ENCODE measurements at regions not wholly inside any gene's neighbourhood (a gene's known extent, or its start where the extent isn't known, plus 50 kb on each side); places are given as distances from the start of the nearest gene placed in this dataset.

DNA sequence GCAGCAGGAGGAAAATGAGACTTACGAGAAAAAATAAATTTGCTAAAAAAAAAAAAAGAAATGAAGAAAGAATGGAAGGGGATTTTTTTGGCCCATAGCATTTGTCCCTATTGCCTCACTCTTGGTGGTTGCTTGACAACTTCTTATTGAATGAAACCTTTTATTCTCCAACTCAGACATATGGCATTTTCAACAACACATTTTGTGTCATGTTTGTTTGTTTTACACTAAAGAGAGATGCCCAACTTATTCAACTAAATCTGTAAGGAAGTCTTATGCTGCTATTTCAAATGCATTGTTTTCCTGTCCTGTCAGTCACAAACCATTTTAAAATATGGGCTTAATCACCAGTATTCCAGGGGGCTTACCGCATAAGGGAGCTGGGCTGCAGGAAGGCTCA lies 409.1 kb upstream of the TENM3 start:
- ChIA-PET RAD21 (ENCODE audit: low non-redundant PET in 1 of 2, low total read pairs in 2 of 2, uncharacterized antibody in 2 of 2, unreplicated experiment in 2 of 2) (no interaction called here), POLR2A (no interaction called here), CTCF (no interaction called here)
- H3K9ac ChIP-seq (ENCODE audit: low read length), result no peak overlapping the region
- H4K20me1 ChIP-seq (ENCODE audit: insufficient read depth), result no peaks in the 10 kb centered on the region; the same call in 1 of the 2 replicates
- TF ChIP-seq YY1 (IDR thresholded peaks at IDR 0.05; ENCODE audit: extremely low read depth, insufficient replicate concordance, low read depth, low read length) (no peak), POLR2AphosphoS5 (IDR thresholded peaks at IDR 0.05; ENCODE audit: low read depth, low read length) (no peak), ELF1 (IDR thresholded peaks at IDR 0.05; ENCODE audit: borderline replicate concordance, low read depth) (no peak), ZNF274 (IDR thresholded peaks at IDR 0.05; ENCODE audit: low read depth, low read length) (no peak), SP1 (IDR thresholded peaks at IDR 0.05; ENCODE audit: low read depth) (no peak), CEBPB (IDR thresholded peaks at IDR 0.05; ENCODE audit: low read depth) (no peak)
- no peak overlapping the region for H3K4me3 ChIP-seq (replicated peaks in 1 of 2; ENCODE audit: low read depth in 1 of 2, low read length in 2 of 2)
- ATAC-seq (no peak), DNase-seq (ENCODE audit: low read depth, low spot score) (no peak)
- intact Hi-C loops (cut with micrococcal nuclease), result no loop called here
- H3K27ac ChIP-seq (ENCODE audit: low read depth, low read length), result no peak overlapping the region
- H3K27me3 ChIP-seq (ENCODE audit: insufficient read depth, low read length), result peaks cover 14% of the 10 kb centered on the region; the same call in 1 of the 2 replicates
- H3K4me2 ChIP-seq (ENCODE audit: low read length), result no peak overlapping the region
- no peaks in the 10 kb centered on the region for H3K79me2 ChIP-seq (ENCODE audit: insufficient read depth, low read length)
- H3K9me2 ChIP-seq (ENCODE audit: insufficient read depth), result no peaks in the 10 kb centered on the region
- no peaks in the 10 kb centered on the region for H3K36me3 ChIP-seq (ENCODE audit: control insufficient read depth in 1 of 2, insufficient read depth in 2 of 2, low read length in 2 of 2)
- BruUV-seq (replicated peaks), result no TSS peak
- no peak overlapping the region for H2AFZ ChIP-seq (ENCODE audit: low read depth, low read length, poor library complexity, severe bottlenecking)
- H3K4me1 ChIP-seq (ENCODE audit: control insufficient read depth in 1 of 2, insufficient read depth in 2 of 2, low read length in 2 of 2), result no peaks in the 10 kb centered on the region
- no peaks in the 10 kb centered on the region for H3K9me3 ChIP-seq (ENCODE audit: control insufficient read depth in 1 of 2, insufficient read depth in 1 of 2, low read depth in 1 of 2, low read length in 2 of 2)

DNA sequence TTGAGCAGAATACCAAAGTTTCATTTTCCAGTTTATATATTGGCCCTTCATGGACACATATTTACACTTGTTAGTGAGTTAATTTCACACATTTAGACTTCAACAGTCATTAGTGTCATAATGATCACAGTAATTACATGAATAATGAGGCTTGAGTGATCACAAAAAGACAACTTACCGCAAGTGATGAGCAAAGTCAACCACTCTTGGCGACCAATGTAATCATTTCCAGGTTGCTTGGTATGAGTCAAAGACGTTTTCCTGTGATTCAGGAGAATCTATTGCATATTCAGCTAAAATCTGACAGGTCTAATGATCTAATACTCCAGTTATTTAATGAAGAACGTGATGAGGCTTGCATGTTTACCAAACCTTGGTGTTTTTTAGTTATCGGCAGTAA lies 407.9 kb upstream of the TENM3 start:
- H3K9me2 ChIP-seq (ENCODE audit: insufficient read depth), result no peaks in the 10 kb centered on the region
- ATAC-seq (no peak), DNase-seq (ENCODE audit: low read depth, low spot score) (no peak)
- no peaks in the 10 kb centered on the region for H3K79me2 ChIP-seq (ENCODE audit: insufficient read depth, low read length)
- no peak for TF ChIP-seq SIN3A (IDR thresholded peaks at IDR 0.05; ENCODE audit: low read depth)
- TF ChIP-seq CEBPB (IDR thresholded peaks at IDR 0.05; ENCODE audit: low read depth), result no peak
- TF ChIP-seq, protein P1, sequence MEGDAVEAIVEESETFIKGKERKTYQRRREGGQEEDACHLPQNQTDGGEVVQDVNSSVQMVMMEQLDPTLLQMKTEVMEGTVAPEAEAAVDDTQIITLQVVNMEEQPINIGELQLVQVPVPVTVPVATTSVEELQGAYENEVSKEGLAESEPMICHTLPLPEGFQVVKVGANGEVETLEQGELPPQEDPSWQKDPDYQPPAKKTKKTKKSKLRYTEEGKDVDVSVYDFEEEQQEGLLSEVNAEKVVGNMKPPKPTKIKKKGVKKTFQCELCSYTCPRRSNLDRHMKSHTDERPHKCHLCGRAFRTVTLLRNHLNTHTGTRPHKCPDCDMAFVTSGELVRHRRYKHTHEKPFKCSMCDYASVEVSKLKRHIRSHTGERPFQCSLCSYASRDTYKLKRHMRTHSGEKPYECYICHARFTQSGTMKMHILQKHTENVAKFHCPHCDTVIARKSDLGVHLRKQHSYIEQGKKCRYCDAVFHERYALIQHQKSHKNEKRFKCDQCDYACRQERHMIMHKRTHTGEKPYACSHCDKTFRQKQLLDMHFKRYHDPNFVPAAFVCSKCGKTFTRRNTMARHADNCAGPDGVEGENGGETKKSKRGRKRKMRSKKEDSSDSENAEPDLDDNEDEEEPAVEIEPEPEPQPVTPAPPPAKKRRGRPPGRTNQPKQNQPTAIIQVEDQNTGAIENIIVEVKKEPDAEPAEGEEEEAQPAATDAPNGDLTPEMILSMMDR (IDR thresholded peaks at IDR 0.05 in 2 of 3, conservative IDR thresholded peaks at IDR 0.05 in 1 of 3; ENCODE audit: borderline replicate concordance in 1 of 3, insufficient read depth in 1 of 3, low read depth in 2 of 3, low read length in 2 of 3), result no peak
- no peak for TF ChIP-seq CBX3 (IDR thresholded peaks at IDR 0.05; ENCODE audit: low read depth)
- TF ChIP-seq FOSL1 (IDR thresholded peaks at IDR 0.05; ENCODE audit: low read depth), result no peak
- H4K20me1 ChIP-seq (ENCODE audit: insufficient read depth), result no peaks in the 10 kb centered on the region; the same call in 1 of the 2 replicates
- RAD21 ChIA-PET (ENCODE audit: low non-redundant PET in 1 of 2, low total read pairs in 2 of 2, uncharacterized antibody in 2 of 2, unreplicated experiment in 2 of 2), result no interaction called here
- no peak overlapping the region for H3K27ac ChIP-seq (ENCODE audit: low read depth, low read length)
- no peaks in the 10 kb centered on the region for H3K9me3 ChIP-seq (ENCODE audit: control insufficient read depth in 1 of 2, insufficient read depth in 1 of 2, low read depth in 1 of 2, low read length in 2 of 2)
- H3K36me3 ChIP-seq (ENCODE audit: control insufficient read depth in 1 of 2, insufficient read depth in 2 of 2, low read length in 2 of 2), result no peaks in the 10 kb centered on the region
- POLR2A ChIA-PET, result no interaction called here
- H2AFZ ChIP-seq (ENCODE audit: low read depth, low read length, poor library complexity, severe bottlenecking), result no peak overlapping the region
- CTCF ChIA-PET, result no interaction called here
- peaks cover 14% of the 10 kb centered on the region; the same call in 1 of the 2 replicates for H3K27me3 ChIP-seq (ENCODE audit: insufficient read depth, low read length)
- BruUV-seq (replicated peaks), result no TSS peak
- no peak overlapping the region for H3K4me3 ChIP-seq (replicated peaks in 1 of 2; ENCODE audit: low read depth in 1 of 2, low read length in 2 of 2)
- intact Hi-C loops (cut with micrococcal nuclease), result no loop called here
- no peak overlapping the region for H3K9ac ChIP-seq (ENCODE audit: low read length)
- no peak overlapping the region for H3K4me2 ChIP-seq (ENCODE audit: low read length)
- H3K4me1 ChIP-seq (ENCODE audit: control insufficient read depth in 1 of 2, insufficient read depth in 2 of 2, low read length in 2 of 2), result no peaks in the 10 kb centered on the region

Data from HCT116 (cell line).